ENCODE measurements at regions not wholly inside any gene's neighbourhood (a gene's known extent, or its start where the extent isn't known, plus 50 kb on each side); places are given as distances from the start of the nearest gene placed in this dataset.

GRCh38 chr13:46947425-46948191 lies 50.8 kb upstream of the HTR2A start:
- no peak overlapping the region for H3K27ac Mint-ChIP-seq (ENCODE audit: unreplicated experiment)
- H3K9me3 Mint-ChIP-seq: peaks cover 13% of the 10 kb centered on the region
- no peak for TF ChIP-seq CTCF (conservative IDR thresholded peaks at IDR 0.05)
- peaks cover 5% of the 10 kb centered on the region for H3K36me3 Mint-ChIP-seq (ENCODE audit: low read depth)
- no peaks in the 10 kb centered on the region for H3K27me3 Mint-ChIP-seq (ENCODE audit: low read depth)
- DNase-seq (ENCODE audit: low read depth, low spot score): no peak
- no peaks in the 10 kb centered on the region for H3K4me1 Mint-ChIP-seq
- H3K4me3 Mint-ChIP-seq: no peak overlapping the region

Data from neural crest cell (in vitro differentiated cells).